ENCODE measurements at regions not wholly inside any gene's neighbourhood (a gene's known extent, or its start where the extent isn't known, plus 50 kb on each side); places are given as distances from the start of the nearest gene placed in this dataset.

GRCh38 chr6:109925075-109925474 is 53.0 kb upstream of the GPR6 start:
- no peak for TF ChIP-seq CTCF (IDR thresholded peaks at IDR 0.05; ENCODE audit: borderline replicate concordance, extremely low read depth, low read length, poor library complexity, severe bottlenecking)
- no peak for TF ChIP-seq EZH2 (IDR thresholded peaks at IDR 0.05; ENCODE audit: borderline replicate concordance, low read depth, low read length, severe bottlenecking)
- ATAC-seq (ENCODE audit: insufficient read depth, low read depth) = no peak
- no peak overlapping the region for H2AFZ ChIP-seq (ENCODE audit: low read depth, low read length)
- H4K20me1 ChIP-seq (ENCODE audit: insufficient read depth, low read length) = no peaks in the 10 kb centered on the region
- peaks cover 11% of the 10 kb centered on the region for H3K27me3 ChIP-seq (ENCODE audit: insufficient read depth, low read length, poor library complexity)
- no peaks in the 10 kb centered on the region for H3K79me2 ChIP-seq (ENCODE audit: insufficient read depth, low read length)
- H3K4me1 ChIP-seq (ENCODE audit: insufficient read depth, low read length) = no peaks in the 10 kb centered on the region
- DNase-seq = no peak
- no peak overlapping the region for H3K4me2 ChIP-seq (ENCODE audit: insufficient read depth, low read length)
- H3K9me3 ChIP-seq (ENCODE audit: insufficient read depth, low read length, severe bottlenecking) = no peaks in the 10 kb centered on the region
- no peak overlapping the region for H3K9ac ChIP-seq (ENCODE audit: low read depth, low read length)
- H3K4me3 ChIP-seq (ENCODE audit: low read depth in 1 of 2, low read length in 2 of 2) = no peak overlapping the region
- H3K27ac ChIP-seq (ENCODE audit: low read length) = no peak overlapping the region
- no peaks in the 10 kb centered on the region for H3K36me3 ChIP-seq (ENCODE audit: insufficient read depth, low read length)

- Histone ChIP-seq H3K27me3 (ENCODE audit: insufficient read depth, low read length, poor library complexity) (peaks cover 11% of the 10 kb centered on the region), H4K20me1 (ENCODE audit: insufficient read depth, low read length) (no peaks in the 10 kb centered on the region), H3K9ac (ENCODE audit: low read depth, low read length) (no peak overlapping the region), H3K4me2 (ENCODE audit: insufficient read depth, low read length) (no peak overlapping the region), H2AFZ (ENCODE audit: low read depth, low read length) (no peak overlapping the region), H3K9me3 (ENCODE audit: insufficient read depth, low read length, severe bottlenecking) (no peaks in the 10 kb centered on the region), H3K79me2 (ENCODE audit: insufficient read depth, low read length) (no peaks in the 10 kb centered on the region), H3K36me3 (ENCODE audit: insufficient read depth, low read length) (no peaks in the 10 kb centered on the region), H3K27ac (ENCODE audit: low read length) (no peak overlapping the region), H3K4me3 (ENCODE audit: low read depth in 1 of 2, low read length in 2 of 2) (no peak overlapping the region), H3K4me1 (ENCODE audit: insufficient read depth, low read length) (no peaks in the 10 kb centered on the region)
- DNase-seq (no peak), ATAC-seq (ENCODE audit: insufficient read depth, low read depth) (no peak)
- no peak for TF ChIP-seq EZH2 (IDR thresholded peaks at IDR 0.05; ENCODE audit: borderline replicate concordance, low read depth, low read length, severe bottlenecking)
- no peak for TF ChIP-seq CTCF (IDR thresholded peaks at IDR 0.05; ENCODE audit: borderline replicate concordance, extremely low read depth, low read length, poor library complexity, severe bottlenecking)
These were observed 51.1 kb upstream of the GPR6 start for GRCh38 chr6:109927052-109927451.

Data from DND-41 (cell line).